ENCODE measurements at regions not wholly inside any gene's neighbourhood (a gene's known extent, or its start where the extent isn't known, plus 50 kb on each side); places are given as distances from the start of the nearest gene placed in this dataset.
"Not testable (repeated sequence)": the region's sequence is repeated elsewhere in the genome, so short reads cannot be mapped to it uniquely, and the experiment has no call there.

GRCh38 chr5:58315794-58316193 lies 144.1 kb downstream of the PLK2 start:
- TF ChIP-seq, protein P1, sequence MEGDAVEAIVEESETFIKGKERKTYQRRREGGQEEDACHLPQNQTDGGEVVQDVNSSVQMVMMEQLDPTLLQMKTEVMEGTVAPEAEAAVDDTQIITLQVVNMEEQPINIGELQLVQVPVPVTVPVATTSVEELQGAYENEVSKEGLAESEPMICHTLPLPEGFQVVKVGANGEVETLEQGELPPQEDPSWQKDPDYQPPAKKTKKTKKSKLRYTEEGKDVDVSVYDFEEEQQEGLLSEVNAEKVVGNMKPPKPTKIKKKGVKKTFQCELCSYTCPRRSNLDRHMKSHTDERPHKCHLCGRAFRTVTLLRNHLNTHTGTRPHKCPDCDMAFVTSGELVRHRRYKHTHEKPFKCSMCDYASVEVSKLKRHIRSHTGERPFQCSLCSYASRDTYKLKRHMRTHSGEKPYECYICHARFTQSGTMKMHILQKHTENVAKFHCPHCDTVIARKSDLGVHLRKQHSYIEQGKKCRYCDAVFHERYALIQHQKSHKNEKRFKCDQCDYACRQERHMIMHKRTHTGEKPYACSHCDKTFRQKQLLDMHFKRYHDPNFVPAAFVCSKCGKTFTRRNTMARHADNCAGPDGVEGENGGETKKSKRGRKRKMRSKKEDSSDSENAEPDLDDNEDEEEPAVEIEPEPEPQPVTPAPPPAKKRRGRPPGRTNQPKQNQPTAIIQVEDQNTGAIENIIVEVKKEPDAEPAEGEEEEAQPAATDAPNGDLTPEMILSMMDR (IDR thresholded peaks at IDR 0.05), result no peak
- no peaks in the 10 kb centered on the region for H3K36me3 ChIP-seq
- no peaks in the 10 kb centered on the region for H3K4me1 ChIP-seq
- no peaks in the 10 kb centered on the region for H3K9me3 ChIP-seq
- H3K4me3 ChIP-seq, result no peak overlapping the region
- intact Hi-C loops (cut with DNase I), result no loop called here
- no peaks in the 10 kb centered on the region for H3K27me3 ChIP-seq
- DNase-seq (ENCODE audit: low spot score in 2 of 2), result no peak
- H3K27ac ChIP-seq, result no peak overlapping the region

DNA sequence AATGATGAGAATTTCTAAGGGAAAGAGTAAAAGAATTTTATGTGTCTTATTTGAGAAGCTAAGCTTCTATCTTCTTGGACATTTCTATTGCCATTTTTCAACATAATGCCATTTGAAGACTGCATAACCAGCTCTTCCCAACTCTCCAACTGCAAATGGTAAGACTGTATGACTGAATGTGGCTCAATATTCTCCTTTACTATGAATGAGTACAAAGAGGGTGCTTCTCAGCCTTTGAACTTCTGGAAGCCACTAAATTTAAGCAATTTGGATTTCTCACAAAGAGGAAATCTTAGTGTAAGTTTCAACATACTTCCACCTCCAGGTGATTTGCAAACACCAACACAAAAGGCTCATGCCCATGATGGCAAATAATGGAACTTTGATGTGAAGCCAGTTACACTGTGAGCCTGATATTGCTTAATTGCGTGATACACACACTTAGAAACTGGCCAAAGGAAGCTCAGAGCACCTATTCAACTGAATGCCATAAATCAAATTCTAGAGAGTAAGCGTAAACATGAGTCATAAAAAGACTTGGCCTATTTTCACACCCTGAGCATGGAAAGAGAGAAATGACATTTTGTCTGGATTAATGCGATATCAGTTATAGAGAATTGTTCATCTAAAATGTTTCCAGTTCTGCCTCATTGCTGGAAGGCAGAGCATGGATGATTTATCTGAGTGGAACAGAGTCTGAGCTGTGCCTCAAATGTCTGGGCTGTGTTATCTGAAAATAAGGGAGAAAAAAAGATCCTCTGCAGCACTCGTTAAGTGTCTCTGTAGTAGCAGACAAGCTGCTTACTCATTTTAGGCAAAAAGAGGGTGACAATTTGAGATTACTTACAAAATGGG lies 145.3 kb downstream of the PLK2 start:
- H3K36me3 ChIP-seq, result no peaks in the 10 kb centered on the region
- no peaks in the 10 kb centered on the region for H3K27me3 ChIP-seq
- no peak overlapping the region for H3K4me3 ChIP-seq
- no peak for DNase-seq (ENCODE audit: low spot score in 2 of 2)
- intact Hi-C loops (cut with DNase I), result no loop called here
- no peak overlapping the region for H3K27ac ChIP-seq
- H3K4me1 ChIP-seq, result no peaks in the 10 kb centered on the region
- TF ChIP-seq, protein P1 (IDR thresholded peaks at IDR 0.05), result no peak
- H3K9me3 ChIP-seq, result no peaks in the 10 kb centered on the region

DNA sequence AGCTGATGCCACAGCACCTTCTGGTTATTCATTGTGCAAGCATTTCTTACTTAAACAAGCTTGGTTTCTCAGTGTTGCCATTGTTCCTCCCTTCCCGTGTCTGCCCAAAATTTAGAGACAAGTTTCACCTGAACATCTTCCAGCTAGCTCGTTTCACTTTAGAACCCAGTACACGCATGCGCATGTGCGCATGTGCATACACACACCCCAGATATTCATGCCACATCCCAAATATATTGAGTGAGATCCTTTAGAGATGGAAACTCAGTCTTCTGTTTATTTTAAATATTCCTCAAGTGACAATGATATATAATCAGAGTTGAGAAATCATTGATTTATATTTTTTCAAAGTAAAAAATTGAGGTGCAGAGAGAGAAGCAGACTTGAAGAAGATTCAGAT lies 147.6 kb downstream of the PLK2 start:
- Histone ChIP-seq H3K4me1 (no peaks in the 10 kb centered on the region), H3K4me3 (no peak overlapping the region), H3K9me3 (no peaks in the 10 kb centered on the region), H3K36me3 (no peaks in the 10 kb centered on the region), H3K27ac (no peak overlapping the region), H3K27me3 (no peaks in the 10 kb centered on the region)
- TF ChIP-seq, protein P1 (IDR thresholded peaks at IDR 0.05), result no peak
- intact Hi-C loops (cut with DNase I), result no loop called here
- no peak for DNase-seq (ENCODE audit: low spot score in 2 of 2)

GRCh38 chr5:58311526-58311925 lies 148.4 kb downstream of the PLK2 start:
- Histone ChIP-seq H3K4me3 (no peak overlapping the region), H3K4me1 (no peaks in the 10 kb centered on the region), H3K9me3 (no peaks in the 10 kb centered on the region), H3K27ac (no peak overlapping the region), H3K36me3 (no peaks in the 10 kb centered on the region), H3K27me3 (no peaks in the 10 kb centered on the region)
- DNase-seq (ENCODE audit: low spot score in 2 of 2), result no peak
- TF ChIP-seq, protein P1 (IDR thresholded peaks at IDR 0.05), result no peak
- intact Hi-C loops (cut with DNase I), result no loop called here

DNA sequence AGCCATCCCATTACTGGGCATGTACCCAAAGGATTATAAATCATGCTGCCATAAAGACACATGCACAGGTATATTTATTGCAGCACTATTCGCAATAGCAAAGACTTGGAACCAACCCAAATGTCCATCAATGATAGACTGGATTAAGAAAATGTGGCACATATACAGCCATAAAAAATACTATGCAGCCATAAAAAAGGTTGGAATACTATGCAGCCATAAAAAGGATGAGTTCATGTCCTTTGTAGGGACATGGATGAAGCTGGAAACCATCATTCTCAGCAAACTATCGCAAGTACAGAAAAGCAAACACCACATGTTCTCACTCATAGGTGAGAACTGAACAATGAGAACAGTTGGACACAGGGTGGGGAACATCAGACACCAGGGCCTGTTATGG lies 151.5 kb downstream of the PLK2 start:
- H3K27me3 ChIP-seq; intact Hi-C loops (cut with DNase I): not testable (repeated sequence)

GRCh38 chr5:58300346-58300895 lies 159.5 kb downstream of the PLK2 start:
- Histone ChIP-seq H3K27ac (no peak overlapping the region), H3K4me1 (no peaks in the 10 kb centered on the region), H3K9me3 (no peaks in the 10 kb centered on the region), H3K27me3 (no peaks in the 10 kb centered on the region), H3K36me3 (no peaks in the 10 kb centered on the region), H3K4me3 (no peak overlapping the region)
- TF ChIP-seq, protein P1 (IDR thresholded peaks at IDR 0.05), result no peak
- no peak for DNase-seq (ENCODE audit: low spot score in 2 of 2)
- intact Hi-C loops (cut with DNase I), result no loop called here

More for the DNA sequence above, 151.5 kb downstream of the PLK2 start:
- not testable (repeated sequence) for H3K4me1 ChIP-seq; H3K36me3 ChIP-seq; DNase-seq (ENCODE audit: low spot score in 2 of 2); H3K27ac ChIP-seq; H3K4me3 ChIP-seq; H3K9me3 ChIP-seq
